GM21390 (cell line): ENCODE measurements at regions not wholly inside any gene's neighbourhood (a gene's known extent, or its start where the extent isn't known, plus 50 kb on each side); places are given as distances from the start of the nearest gene placed in this dataset.

Source experiments
- ATAC-seq: cut with Tn5 transposase; IDR thresholded peaks from one replicate; pipeline ENCODE4 v1.9.1; 2021; ENCODE audit not compliant: unreplicated experiment

DNA sequence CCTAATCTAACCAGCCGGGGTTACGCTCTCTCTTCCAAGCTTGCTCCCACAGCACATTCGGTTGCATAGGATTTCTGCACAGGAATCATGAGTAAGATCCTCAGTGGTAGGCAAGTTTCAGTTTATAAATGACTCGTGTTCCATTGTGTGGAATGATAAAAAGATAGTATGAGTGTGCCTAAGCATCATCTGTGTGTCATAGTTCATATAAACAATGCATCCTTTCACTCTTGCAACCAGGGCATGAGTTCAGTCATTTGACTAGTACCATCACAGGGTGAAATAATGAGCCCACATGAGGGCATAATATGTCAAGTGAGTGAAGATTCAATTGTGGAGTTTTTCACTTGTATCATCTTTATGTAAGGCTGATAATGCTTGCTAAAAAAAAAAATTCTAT, 417.1 kb upstream of the CDH2 start:
- ATAC-seq, result no peak

DNA sequence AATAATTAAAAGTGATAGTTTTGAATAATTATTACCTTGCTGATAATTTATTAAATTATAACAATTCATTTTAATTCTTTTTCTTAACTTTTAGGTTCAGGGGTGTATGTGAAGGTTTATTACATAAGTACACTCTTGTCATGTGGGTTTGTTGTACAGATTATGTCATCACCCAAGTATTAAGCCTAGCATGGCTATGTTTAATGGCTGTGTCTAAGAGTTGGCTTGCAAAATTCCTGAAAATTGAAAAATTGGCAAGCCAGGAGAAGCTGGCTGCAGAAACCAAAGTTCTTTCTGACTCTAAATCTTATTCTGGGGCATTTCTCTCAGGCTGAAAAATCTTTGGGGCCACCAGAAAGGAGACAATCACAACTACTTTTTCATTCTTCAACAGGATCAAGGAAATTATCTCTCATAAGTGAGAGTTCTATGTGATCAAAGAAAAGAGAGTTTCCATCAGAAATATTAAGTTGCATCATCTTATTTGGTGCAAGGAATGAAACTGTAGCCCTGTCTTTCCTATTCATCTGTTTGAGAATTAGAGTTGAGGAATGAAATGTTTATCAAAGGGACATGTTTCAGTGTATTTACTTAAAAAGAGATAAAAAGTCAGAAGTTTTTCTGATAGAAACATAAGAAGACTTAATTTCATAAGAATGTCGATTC, 412.1 kb upstream of the CDH2 start:
- no peak for ATAC-seq

DNA sequence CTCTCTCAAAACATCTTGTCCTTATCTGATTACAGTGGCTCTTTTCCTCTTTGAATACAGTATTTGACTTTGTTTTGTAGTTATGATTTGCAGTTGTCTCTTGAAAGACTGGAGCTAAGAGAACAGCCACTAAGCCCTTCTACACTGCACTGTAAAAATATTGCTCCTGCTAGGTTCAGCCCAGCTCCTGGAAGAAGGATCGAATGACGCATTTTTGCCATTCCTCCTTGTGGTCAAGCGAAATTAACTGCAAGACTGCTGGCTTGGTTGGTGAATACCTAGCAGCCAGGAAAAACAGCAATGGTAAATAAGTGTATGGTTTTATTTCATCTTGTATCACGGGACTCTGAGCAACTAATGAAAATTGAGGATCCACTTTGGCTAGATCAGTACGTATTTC, 407.8 kb upstream of the CDH2 start:
- no peak for ATAC-seq

DNA sequence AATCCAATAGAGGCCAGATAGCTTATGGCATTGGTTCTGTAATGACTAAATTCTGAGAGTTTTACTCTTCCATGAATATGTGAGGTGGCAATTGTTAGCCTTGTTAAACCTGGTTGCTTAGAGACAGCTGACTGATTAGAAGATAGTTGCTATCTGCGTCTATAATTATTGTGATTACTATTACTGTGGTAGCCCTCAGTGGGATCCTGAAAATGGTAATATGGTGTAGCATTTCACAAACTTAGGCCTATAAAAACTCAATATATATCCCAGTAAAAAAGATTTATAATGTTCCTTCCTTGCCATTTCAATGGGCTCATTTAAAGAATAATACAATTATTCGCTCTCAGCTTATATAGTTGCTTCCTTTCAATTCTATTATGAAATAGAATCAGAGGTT, 405.8 kb upstream of the CDH2 start:
- no peak for ATAC-seq

DNA sequence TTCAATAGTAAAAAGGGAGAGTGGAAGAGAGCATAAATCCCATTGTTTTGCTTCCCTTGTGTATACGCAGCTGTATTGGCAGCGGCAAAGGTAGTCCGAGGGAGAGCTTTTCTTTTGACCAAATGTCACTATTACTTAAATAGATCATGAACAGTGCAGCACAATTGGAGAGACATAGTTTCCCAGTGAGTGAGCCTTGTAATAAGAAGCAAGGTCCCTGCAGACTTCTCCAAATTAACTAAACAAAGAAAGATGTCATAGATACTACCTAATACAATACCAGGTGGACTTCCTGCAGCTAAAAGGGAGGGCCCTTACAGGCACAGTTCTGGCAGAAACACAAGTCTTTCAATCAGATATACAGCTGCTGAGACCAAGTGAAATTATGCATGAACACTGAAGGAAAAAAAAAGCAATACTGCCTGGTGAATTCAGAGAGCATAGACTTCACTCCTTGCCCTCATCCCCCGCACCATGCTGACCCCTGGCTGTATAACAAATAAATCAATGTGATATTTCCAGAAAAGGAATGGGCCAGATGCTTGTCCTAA, 404.7 kb upstream of the CDH2 start:
- no peak for ATAC-seq

DNA sequence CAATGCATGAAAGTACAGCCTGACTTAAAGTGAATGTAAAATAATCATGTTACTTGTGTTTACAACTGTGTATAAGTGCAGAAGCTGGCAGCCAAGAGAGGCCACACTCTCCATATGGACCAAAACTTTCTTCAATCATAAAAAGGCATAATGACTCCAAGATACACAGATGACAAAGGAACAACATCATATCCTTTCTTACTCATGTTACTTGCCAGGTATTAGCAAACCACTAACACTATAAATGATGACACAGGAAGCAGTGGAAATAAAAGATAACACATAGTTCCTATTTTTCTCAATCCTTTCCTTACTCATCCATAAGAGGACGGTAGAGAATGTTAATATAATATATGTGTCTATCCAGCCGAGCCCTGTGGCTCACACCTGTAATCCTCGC, 400.0 kb upstream of the CDH2 start:
- no peak for ATAC-seq

DNA sequence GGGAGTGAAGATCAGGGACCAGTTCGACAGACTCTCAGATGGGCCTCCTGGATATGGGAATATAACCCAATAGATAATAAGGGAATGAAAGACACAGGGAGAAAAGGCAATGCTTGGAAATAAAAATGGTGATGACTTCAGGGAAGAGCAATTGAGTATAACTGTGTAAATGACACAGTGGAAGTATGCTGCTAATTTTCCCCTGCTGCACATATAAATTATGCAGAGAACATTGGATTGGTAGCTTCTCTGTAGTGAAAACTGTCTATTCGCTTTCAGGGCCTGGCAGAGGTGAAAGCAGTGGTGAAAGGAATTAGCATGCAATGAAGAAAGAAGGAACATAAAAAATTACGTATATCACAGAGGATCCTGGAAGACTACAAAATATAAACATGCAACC, 398.2 kb upstream of the CDH2 start:
- ATAC-seq, result no peak

DNA sequence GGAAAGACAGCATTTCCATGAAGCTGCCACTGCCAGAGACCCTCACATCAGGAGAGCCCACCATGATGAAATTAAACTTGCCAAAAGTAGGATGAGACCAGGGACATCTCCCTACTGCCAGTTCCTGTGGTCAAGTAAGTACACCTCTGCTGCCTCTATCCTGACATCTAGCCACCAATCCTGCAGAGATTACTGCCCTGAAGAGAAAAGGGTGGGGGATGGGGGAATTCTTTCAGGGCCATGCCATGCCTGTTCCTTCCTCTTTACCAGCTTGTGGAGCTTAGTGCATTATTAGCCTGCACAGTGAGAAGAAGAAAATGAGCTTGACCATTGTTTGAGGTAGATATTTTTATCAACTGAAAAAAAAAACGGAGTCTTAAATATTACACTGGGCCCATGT, 397.2 kb upstream of the CDH2 start:
- no peak for ATAC-seq

DNA sequence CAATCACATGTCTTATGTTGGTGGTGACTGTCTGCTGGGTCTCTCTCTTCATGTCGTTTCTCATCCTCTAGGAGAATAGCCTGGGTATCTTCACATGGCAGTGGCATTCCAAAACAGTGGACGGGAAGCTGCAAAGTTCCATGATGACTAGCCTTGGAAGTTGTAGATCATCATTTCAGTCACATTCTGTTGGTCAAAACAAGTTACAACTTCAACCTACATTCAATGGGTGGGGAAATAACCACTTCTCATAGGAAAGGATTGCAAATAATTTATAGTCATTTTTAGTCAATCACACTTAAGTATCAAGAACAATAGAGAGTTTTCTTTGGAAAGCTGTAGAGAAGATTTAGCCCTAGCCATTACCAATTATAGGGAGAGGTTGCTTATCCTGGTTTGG, 395.0 kb upstream of the CDH2 start:
- ATAC-seq, result no peak

DNA sequence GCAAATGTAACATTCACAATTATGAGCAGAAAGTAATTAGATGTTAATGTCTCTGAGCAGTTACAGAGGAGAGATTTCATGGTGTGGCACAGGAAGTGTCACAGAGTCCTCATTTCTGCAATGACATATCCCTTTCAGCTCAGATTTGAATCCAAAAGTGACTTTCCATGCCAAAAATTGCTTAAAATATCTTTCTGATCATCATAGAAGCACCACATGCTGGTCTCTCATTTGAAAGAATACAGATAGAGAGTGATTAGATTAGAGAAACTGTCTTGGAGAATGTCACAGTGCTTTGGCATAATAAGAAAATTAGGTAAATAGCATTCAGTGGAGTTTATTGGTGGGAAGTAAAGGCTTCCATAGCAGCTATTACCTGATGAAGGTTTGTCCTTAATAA, 383.4 kb upstream of the CDH2 start:
- no peak for ATAC-seq

DNA sequence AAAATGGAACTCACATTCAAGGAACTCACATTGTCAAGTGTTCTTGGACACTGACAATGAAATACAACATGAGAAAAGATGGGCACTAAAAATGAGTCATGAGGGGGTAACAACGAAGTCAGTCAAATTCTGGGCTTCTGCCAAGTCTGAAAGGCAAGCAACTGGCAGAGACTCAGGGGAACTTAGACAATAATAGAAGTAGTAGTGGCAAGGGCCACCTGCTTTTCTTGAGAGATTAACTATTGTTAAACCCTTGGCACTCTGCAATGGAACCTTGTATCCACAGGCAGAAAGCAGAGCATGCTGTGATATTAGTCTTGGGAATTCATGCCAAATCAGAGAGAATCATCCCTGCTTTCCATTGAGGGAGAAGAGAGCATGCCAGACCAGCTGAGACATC, 382.6 kb upstream of the CDH2 start:
- no peak for ATAC-seq

DNA sequence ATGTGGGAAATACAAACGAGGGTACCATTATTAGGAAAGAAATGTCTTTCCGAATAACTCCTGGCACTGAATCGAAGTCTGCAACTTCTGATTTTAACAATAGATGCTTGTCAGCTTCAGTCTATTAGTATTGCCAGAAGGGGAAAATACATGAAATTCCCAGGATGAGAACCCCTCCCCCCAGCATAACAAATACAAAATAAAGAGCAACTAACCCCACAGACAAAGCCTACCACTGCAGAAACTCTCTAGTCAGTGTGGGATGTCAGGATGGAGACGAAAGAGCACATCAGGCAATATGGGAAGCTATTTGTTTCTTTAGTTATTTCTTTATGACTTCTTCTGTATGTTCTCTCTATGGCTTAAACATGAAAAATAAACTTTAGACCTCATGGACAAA, 365.0 kb upstream of the CDH2 start:
- no peak for ATAC-seq

DNA sequence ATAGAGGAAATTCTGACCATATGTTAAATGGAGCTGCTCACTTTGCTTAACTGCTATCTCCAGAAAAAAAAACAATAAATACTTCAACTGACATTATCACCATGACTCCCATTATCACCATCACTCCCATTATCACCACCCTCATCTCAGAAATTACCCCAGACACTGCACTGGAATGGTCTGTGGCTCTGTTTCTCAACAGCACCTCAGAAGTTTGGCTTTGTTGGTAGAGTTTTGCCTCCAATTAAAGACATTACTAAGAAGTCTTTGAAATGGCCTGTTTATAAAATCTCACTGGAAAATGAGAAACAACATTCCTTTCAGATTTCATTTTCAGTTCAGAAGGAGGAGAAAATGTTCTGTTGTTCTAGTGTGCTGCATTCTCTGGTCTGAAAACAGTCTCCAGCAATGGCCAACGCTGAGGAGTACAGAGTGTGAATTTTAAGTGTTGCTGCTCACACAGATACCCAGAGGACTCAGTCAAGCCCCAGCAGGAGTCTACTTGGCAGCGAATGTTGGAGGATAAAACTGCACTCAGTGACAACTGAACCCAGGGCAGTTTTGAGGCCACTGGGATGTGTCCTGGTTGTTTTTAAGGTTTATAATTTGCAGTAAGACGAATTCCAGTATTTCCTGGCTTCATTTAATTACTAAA, 364.5 kb upstream of the CDH2 start:
- ATAC-seq, result no peak

DNA sequence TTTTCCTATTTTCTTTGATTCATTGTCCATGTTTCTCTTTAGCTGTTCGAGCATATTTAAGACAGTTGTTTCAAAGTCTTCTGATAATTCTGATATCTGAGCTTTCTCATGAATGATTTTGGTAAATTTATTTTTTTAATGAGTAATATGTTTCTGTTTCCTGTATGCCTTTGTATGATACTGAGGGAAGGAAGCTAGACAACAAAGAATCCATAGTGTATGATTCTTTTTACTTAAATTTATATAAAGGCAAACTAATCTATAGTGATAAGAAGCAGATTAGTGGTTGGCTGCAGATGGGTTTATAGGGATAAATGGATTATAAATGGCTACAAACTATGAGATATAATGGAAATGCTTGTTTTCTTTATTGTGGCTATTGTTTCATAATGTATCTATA, 352.7 kb upstream of the CDH2 start:
- no peak for ATAC-seq

DNA sequence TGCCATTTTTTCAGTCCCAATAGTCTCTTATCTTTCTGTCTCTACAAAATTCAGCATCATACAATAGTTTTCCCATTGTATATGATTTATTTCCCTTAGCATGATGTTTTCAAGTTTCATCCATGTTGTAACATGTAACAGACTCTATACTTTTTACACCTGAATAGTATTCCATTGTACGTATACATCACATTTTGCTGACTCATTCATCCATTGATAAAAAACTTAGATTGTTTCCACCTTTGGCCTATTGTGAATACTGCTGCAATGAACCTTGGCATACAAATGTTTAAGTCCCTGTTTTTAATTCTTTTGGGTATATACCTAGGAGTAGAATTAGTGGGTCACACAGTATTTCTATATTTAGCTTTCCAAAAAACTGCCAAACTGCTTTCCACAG, 349.3 kb upstream of the CDH2 start:
- no peak for ATAC-seq

DNA sequence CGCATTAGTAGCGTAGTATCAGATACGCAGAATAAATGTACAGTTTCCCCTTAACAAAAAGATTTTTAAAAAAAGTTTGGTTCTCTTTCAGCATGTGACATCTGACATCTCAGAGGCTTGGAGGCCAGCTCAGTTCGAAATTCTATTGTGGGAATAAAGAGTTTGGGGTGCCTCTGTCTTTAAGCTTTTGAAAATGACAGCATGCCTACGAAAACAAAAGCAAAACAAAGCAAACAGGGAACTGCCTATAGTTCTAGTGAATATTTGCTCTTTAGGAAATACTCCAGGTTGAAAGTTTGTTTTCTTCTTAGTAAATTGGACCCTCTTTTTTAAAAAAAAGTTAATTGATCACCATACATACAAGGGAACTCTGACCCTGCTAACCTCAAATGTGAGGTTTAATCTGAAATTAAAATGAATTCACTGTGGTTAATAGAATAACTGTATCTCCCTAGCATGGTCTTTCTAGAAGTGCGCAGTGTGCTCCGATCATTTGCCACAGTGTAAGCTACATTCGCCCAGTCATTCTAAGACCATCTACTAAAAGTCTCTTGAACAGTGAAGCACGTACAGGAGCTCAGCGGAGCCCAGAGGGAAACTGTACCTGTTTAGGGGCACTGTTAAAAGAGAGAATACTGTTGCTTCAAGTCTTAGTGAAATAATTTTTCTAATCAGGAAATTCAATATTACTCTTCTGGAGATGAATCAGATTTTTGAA, 347.0 kb upstream of the CDH2 start:
- ATAC-seq, result no peak

DNA sequence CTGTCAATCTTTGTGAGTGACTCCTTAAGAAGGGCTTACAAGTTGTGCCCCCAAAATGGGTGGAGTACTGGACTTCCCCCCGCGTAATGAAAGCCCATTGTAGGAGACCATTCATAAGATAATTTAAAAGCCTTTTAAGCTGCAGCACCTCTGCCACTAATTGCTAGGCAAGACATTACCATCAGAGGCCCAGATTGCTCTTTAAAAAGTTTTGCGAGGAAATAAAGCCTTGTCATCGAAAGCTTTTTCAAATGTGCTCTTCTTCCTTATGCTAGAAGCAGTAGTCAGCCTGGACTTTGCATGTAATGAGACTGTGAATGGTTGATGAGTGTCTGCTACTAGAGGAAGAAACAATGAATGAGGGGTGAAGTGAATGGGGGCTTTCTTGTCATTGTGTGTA, 345.3 kb upstream of the CDH2 start:
- ATAC-seq, result no peak

DNA sequence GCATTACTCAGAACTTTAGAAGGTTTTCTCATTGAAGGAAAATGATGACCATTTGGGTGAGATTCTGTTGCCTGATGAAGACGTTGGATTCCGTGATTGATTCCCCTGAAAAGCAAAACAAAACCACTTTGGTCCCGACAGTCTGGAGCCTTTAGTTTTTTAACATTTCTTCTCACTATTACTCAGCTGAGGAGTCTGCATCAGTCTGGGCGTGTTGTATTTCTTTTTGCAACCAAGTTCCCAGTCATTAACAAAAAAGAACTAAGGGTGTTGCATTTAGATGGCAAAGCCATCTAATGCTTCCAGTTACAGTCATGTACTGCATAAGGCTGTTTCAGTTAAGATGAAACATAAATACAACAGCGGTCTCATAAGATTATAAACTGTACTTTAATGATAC, 343.1 kb upstream of the CDH2 start:
- ATAC-seq, result no peak

DNA sequence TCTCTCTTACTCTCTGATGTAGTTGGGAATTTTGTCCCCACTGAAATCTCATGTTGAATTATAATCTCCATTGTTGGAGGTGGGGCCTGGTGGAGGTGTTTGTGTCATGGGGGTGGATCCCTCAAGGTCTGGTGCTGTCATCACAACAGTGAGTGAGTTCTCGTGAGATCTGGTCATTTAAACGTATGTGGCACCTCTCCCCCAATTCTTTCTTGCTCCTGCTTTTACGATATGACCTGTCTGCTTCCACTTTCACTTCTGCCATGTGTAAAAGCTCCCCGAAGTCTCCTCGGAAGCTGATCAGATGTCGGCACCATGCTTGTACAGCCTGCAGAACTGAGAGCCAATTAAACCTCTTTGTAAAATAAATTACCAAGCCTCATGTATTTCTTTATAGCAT, 337.8 kb upstream of the CDH2 start:
- no peak for ATAC-seq

DNA sequence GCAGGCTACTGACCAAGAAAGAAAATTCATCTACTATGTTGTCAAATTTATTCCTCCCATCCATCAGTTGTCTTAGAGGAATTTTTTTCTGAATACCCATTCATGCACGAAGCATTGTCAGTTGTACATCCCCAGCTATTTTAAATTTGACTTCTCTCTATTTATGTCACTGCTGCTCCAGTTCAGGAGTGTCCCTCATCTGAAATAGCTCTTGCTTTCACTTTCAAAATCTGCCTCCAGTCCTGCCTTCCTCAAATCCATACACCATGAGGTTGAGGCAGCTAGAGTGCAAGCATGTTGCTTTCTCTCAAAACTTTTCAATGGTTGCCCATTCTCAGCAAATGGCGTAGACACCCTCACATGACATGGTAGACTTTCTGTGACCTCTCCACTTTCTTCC, 335.4 kb upstream of the CDH2 start:
- ATAC-seq, result no peak

DNA sequence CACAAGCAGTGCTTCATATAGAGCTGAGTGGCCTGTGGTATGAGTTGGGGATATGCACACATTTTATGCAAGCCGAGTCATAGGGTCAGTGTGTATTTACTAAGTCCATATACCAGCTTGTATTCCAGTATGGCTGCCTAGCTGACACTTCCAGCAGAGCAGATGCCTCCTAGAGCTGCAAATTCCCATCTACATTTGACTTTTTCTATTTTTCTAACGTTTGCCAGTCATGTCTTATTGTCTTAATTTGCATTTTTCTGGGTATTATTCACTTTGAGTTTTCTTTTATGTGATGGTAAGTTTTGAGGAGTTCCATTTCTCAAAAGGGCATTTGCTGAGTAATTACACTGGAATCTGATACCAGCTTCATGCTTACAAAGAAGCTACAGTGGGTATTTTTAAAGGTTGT, 334.5 kb upstream of the CDH2 start:
- ATAC-seq, result no peak

DNA sequence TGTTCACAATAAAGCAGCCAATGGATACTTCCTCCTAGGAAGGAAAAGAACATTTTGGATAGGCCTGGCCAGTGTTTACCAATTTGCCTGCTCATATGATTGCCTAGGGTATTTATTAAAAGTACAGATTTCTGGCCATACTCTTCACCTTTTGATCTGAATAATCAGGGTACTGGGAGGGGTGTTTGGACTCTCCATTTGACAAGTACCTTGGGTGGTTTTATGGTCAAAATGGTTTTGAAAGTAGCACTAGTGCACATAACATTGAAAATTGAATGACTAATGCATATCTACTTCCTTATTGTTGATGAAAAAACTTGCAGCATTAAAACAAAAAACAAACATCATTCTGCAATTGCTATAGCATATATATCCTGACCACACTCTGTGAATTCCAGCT, 333.3 kb upstream of the CDH2 start:
- ATAC-seq, result no peak
